ENCODE measurements at regions not wholly inside any gene's neighbourhood (a gene's known extent, or its start where the extent isn't known, plus 50 kb on each side); places are given as distances from the start of the nearest gene placed in this dataset.
"Not testable (repeated sequence)": the region's sequence is repeated elsewhere in the genome, so short reads cannot be mapped to it uniquely, and the experiment has no call there.

DNA sequence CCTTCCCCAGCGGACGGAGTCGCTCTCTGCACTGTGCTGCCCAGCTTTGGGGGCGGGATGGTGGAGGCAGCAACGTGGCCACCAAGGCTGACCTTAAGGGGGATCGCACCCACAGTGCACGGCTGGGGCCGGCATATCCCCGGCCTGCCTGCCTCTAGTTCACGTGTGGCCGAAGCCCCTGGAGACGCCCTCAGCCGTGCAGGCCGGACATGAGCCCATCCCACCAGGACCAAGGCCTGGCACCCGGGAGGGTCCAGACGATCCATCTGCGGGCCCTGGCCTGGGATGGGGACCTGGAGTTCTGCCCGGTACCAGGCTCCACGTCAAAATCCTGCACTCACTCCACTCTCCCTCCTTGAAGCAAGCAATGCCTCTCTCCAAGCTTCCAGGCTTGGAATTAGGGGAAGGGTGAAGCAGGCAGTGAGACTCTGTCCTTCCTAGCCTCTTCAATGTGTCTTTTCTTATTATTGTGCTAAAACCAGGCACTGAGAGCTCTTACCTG, 520.8 kb downstream of the REEP3 start:
- TF ChIP-seq, protein P1, sequence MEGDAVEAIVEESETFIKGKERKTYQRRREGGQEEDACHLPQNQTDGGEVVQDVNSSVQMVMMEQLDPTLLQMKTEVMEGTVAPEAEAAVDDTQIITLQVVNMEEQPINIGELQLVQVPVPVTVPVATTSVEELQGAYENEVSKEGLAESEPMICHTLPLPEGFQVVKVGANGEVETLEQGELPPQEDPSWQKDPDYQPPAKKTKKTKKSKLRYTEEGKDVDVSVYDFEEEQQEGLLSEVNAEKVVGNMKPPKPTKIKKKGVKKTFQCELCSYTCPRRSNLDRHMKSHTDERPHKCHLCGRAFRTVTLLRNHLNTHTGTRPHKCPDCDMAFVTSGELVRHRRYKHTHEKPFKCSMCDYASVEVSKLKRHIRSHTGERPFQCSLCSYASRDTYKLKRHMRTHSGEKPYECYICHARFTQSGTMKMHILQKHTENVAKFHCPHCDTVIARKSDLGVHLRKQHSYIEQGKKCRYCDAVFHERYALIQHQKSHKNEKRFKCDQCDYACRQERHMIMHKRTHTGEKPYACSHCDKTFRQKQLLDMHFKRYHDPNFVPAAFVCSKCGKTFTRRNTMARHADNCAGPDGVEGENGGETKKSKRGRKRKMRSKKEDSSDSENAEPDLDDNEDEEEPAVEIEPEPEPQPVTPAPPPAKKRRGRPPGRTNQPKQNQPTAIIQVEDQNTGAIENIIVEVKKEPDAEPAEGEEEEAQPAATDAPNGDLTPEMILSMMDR (IDR thresholded peaks at IDR 0.05), result no peak
- no peak for DNase-seq (ENCODE audit: low spot score)
- Histone ChIP-seq H3K4me3 (peak overlapping the region; percentile 62), H3K27ac (no peak overlapping the region)

DNA sequence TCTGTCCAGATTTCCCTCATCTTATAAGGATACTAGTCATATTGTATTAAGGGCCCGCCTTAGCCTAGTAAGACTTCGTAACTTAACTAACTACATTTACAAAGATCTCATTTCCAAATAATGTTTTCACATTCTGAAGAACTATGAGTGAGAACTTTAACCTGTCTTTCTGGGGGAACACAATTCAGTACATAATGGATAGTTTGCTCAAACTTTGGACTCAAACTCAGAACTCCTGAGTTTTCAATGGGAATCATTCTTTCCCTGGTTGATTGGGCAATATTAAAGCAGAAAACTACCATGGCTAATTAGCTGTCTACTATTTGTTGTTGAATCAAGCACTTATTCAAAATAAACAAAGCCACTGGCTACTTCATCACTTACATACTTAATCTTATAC, 522.9 kb downstream of the REEP3 start:
- no peak overlapping the region for H3K4me3 ChIP-seq
- TF ChIP-seq, protein P1 (IDR thresholded peaks at IDR 0.05), result no peak
- no peak overlapping the region for H3K27ac ChIP-seq
- no peak for DNase-seq (ENCODE audit: low spot score)

DNA sequence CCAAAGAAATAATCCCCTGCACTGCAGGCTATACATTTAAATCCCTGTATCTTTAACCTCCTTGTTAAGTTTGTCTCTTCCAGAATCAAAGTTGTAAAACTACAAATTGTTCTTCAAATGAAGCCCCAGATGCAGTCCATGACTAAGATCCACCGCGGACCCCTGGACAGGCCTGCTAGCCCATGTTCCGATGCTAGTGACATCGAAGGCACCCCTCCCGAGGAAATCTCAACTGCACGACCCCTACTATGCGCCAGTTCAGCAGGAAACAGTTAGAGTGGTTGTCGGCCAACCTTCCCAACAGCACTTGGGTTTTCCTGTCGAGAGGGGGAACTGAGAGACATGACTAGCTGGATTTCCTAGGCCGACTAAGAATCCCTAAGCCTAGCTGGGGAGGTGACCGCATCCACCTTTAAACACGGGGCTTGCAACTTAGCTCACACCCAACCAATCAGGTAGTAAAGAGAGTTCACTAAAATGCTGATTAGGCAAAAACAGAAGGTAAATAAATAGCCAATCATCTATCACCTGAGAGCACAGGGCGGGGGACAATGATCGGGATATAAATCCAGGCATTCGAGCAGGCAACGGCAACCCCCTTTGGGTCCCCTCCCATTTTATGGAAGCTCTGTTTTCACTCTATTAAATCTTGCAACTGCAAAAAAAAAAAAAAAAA, 523.9 kb downstream of the REEP3 start:
- H3K27ac ChIP-seq; DNase-seq (ENCODE audit: low spot score); H3K4me3 ChIP-seq: not testable (repeated sequence)

DNA sequence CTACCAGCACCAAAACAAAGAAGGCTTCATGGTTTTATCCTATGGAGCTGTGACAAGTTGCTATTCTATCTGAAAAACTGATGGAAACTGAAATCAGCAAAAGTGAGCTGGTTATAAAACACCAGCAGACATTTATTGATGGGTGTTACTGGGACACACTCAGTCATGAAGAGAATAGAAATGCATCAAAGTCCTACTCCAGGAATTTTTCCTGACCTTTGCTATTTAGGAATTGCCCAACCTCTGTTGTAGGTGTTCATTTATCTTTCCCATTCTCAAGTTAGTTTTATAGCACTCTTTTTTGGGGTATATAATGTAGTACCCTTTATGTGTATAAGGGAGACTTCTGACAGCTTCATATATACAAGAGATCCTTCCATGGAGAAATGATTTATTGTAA, 533.2 kb downstream of the REEP3 start:
- no peak overlapping the region for H3K4me3 ChIP-seq
- no peak for DNase-seq (ENCODE audit: low spot score)
- H3K27ac ChIP-seq, result no peak overlapping the region
- TF ChIP-seq, protein P1 (IDR thresholded peaks at IDR 0.05), result no peak

DNA sequence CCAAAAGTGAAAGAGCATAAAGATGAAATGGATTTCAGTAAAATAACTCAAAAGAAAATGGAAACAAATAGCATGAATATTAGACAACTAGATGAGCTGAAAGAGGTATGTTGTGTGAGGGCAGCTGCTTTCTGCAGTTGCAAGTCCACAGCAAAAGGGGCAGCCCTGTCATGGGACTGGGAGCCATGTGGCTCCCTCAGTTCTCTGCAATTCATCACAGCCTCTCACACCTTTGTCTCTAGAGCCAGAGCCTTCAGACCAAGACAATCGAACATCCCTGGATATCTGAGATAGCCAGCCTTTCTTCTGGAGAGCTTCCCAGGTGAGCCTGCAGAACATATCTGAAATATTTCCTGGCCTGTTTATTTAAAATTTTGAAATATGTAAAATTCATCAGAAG, 538.7 kb downstream of the REEP3 start:
- Histone ChIP-seq H3K27ac (no peak overlapping the region), H3K4me3 (no peak overlapping the region)
- no peak for DNase-seq (ENCODE audit: low spot score)
- TF ChIP-seq, protein P1 (IDR thresholded peaks at IDR 0.05), result no peak

DNA sequence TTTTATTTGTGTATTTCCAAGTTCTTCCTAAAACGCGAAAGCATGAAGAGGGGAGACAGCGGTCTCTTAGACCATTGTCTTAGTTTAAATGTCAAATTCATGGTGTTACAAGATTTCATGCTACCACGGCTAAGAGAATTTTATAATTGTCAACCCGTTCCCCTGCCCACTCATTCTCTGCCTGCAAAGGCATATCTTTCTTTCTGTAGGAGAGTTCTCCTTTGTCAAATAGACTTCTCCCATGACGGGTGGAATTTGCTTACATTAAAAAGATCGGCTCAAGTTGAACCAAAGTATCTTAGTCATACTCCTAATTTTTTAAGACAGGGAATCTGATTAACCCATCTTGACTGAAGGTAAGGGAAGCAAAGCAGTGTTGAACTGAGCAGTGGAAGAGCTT, 539.2 kb downstream of the REEP3 start:
- Histone ChIP-seq H3K27ac (no peak overlapping the region), H3K4me3 (no peak overlapping the region)
- TF ChIP-seq, protein P1 (IDR thresholded peaks at IDR 0.05), result no peak
- no peak for DNase-seq (ENCODE audit: low spot score)

DNA sequence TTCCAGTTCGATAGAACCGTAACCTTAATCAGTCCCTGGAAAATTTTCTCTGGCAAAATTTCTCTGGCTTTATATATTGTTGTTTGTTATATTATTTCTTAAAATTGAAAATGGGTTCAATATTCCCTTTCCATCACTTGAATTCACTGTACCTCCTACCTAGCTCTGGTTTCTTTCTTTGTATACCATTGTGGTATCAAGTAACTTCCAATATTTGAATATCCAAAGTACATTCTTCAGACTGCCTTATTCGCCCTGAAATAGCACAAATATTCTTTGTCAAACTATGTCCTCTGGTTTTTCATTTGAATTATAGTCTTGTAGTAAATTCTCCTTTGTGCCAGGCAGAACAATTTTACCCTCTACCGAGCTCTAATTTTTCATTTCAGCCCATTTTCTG, 541.6 kb downstream of the REEP3 start:
- Histone ChIP-seq H3K4me3 (no peak overlapping the region), H3K27ac (no peak overlapping the region)
- DNase-seq (ENCODE audit: low spot score), result no peak
- TF ChIP-seq, protein P1 (IDR thresholded peaks at IDR 0.05), result no peak

All from coronary artery (tissue), 2 donors.